Mesothelial cell of epicardium (in vitro differentiated cells): ENCODE measurements at regions not wholly inside any gene's neighbourhood (a gene's known extent, or its start where the extent isn't known, plus 50 kb on each side); places are given as distances from the start of the nearest gene placed in this dataset.

Source experiments
- DNase-seq, 2 experiments: peaks; one replicate each; pipeline ENCODE4 v3.0.0; 2021; ENCODE audit warnings: low spot score in 2 of 2; ENCODE audit not compliant: unreplicated experiment in 2 of 2
- H3K27ac Mint-ChIP-seq: 2 replicates; pipeline ENCODE4 v1.8.0; 2021; ENCODE audit warnings: mixed read lengths
- H3K27me3 Mint-ChIP-seq: 2 replicates; pipeline ENCODE4 v1.8.0; 2021; ENCODE audit warnings: low read depth, mixed read lengths
- H3K36me3 Mint-ChIP-seq: 2 replicates; pipeline ENCODE4 v1.8.0; 2021; ENCODE audit warnings: mixed read lengths
- H3K4me1 Mint-ChIP-seq: 2 replicates; pipeline ENCODE4 v1.8.0; 2021; ENCODE audit warnings: mixed read lengths
- H3K4me3 Mint-ChIP-seq: 2 replicates; pipeline ENCODE4 v1.8.0; 2021; ENCODE audit warnings: mild to moderate bottlenecking, moderate library complexity, mixed read lengths
- H3K9me3 Mint-ChIP-seq: 2 replicates; pipeline ENCODE4 v1.8.0; 2021; ENCODE audit warnings: mixed read lengths
- TF ChIP-seq, protein P1 (sequence below): fragments of 200-600 bp; sonication (generic); IDR thresholded peaks from one replicate; pipeline ENCODE4 v1.5.0; 2021; ENCODE audit warnings: antibody characterized with exemption; ENCODE audit not compliant: unreplicated experiment

DNA sequence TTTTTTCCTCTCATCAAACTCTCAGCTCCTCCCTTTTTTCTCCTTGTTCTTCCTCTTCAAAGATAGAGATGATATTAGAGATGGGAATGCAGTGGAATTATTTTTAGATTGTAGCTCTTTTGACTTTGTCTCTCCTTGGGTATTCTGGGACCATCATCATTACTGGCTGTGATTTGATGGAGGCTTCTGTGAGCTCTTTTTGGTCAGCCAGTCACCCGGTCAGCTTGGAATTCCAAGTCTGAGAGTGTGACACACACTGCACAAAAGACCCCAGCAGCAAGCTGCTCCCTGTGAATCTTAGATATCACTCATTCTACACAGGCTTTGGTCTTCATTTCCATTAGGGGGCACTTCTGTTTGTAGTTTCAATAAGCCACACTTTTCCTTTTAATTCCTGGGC, 51.6 kb upstream of the NEK7 start:
- Mint-ChIP-seq H3K27ac (no peak overlapping the region), H3K4me1 (peaks cover 1% of the 10 kb centered on the region), H3K36me3 (no peaks in the 10 kb centered on the region), H3K9me3 (no peaks in the 10 kb centered on the region), H3K4me3 (no peak overlapping the region), H3K27me3 (no peaks in the 10 kb centered on the region)
- TF ChIP-seq, protein P1, sequence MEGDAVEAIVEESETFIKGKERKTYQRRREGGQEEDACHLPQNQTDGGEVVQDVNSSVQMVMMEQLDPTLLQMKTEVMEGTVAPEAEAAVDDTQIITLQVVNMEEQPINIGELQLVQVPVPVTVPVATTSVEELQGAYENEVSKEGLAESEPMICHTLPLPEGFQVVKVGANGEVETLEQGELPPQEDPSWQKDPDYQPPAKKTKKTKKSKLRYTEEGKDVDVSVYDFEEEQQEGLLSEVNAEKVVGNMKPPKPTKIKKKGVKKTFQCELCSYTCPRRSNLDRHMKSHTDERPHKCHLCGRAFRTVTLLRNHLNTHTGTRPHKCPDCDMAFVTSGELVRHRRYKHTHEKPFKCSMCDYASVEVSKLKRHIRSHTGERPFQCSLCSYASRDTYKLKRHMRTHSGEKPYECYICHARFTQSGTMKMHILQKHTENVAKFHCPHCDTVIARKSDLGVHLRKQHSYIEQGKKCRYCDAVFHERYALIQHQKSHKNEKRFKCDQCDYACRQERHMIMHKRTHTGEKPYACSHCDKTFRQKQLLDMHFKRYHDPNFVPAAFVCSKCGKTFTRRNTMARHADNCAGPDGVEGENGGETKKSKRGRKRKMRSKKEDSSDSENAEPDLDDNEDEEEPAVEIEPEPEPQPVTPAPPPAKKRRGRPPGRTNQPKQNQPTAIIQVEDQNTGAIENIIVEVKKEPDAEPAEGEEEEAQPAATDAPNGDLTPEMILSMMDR = no peak
- DNase-seq = no peak

DNA sequence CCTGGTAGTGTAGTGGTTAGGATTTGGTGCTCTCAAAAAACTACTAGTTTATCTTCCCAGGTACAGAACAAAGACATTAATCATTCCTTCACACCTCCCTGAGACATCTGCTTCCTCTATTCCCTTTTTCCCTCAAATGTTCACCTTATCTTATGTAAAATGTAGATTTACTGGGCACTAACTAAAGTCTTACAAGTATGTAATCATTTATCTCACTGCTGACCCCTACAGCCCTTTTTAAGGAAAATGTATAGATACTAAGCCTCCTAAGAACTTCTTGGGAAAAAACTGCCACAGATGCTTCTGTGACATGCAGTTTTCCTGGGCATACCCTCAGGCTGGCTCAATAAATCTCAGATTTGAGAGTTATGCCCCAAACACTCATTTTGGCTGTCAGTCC, 50.8 kb upstream of the NEK7 start:
- TF ChIP-seq, protein P1 = no peak
- Mint-ChIP-seq H3K4me3 (no peak overlapping the region), H3K4me1 (peaks cover 1% of the 10 kb centered on the region), H3K27ac (no peak overlapping the region), H3K9me3 (no peaks in the 10 kb centered on the region), H3K27me3 (no peaks in the 10 kb centered on the region), H3K36me3 (no peaks in the 10 kb centered on the region)
- no peak for DNase-seq
